Caco-2 (cell line): ENCODE measurements at regions not wholly inside any gene's neighbourhood (a gene's known extent, or its start where the extent isn't known, plus 50 kb on each side); places are given as distances from the start of the nearest gene placed in this dataset.

Source experiments
- BruUV-seq: library from RNA; stranded (reverse); fragments of 400-500 nt; replicated peaks from 2 replicates; lab custom pipeline; 2021; lab: Mats Ljungman, UMichigan
- CTCF ChIA-PET: fragments of 300-600 bp; sonication (Branson Sonifier 250); formaldehyde crosslinking; loops from one replicate; lab custom pipeline; 2022; ENCODE audit warnings: antibody characterized with exemption; lab: Charles Lee
- POLR2A ChIA-PET: fragments of 300-600 bp; sonication (Branson Sonifier 250); formaldehyde crosslinking; loops from one replicate; lab custom pipeline; 2022; ENCODE audit warnings: antibody characterized with exemption; lab: Charles Lee
- DNase-seq, 2 experiments: peaks; one replicate each; pipeline versions ENCODE4 v3.0.0 to v3.0.0-alpha.2; 2020 to 2022
- H3K27me3 ChIP-seq: replicated peaks from 2 replicates; pipeline ENCODE4 v1.6.0; 2011; ENCODE audit warnings: low read length; ENCODE audit not compliant: control insufficient read depth, insufficient read depth
- H3K36me3 ChIP-seq: 2 replicates; pipeline ENCODE4 v1.5.1; 2011; ENCODE audit warnings: low read length; ENCODE audit not compliant: control insufficient read depth, insufficient read depth
- H3K4me1 ChIP-seq: fragments of 250-450 bp; sonication (Bioruptor Pico); 2 replicates; pipeline ENCODE4 v1.5.1; 2020; ENCODE audit warnings: mild to moderate bottlenecking
- H3K4me3 ChIP-seq: 2 replicates; pipeline ENCODE4 v1.5.1; 2011; ENCODE audit warnings: low read depth, mild to moderate bottlenecking, control low read depth, low read length
- H3K9me3 ChIP-seq: fragments of 250-450 bp; sonication (Bioruptor Pico); 2 replicates; pipeline ENCODE4 v1.5.1; 2020; ENCODE audit warnings: mild to moderate bottlenecking, moderate library complexity
- H3K27ac Mint-ChIP-seq: one replicate; pipeline ENCODE4 v1.8.0; 2022; ENCODE audit warnings: mixed read lengths; ENCODE audit not compliant: unreplicated experiment
- H3K27me3 Mint-ChIP-seq: one replicate; pipeline ENCODE4 v1.8.0; 2022; ENCODE audit warnings: mixed read lengths; ENCODE audit not compliant: insufficient read depth, unreplicated experiment
- H3K36me3 Mint-ChIP-seq: one replicate; pipeline ENCODE4 v1.8.0; 2022; ENCODE audit warnings: mild to moderate bottlenecking, mixed read lengths; ENCODE audit not compliant: insufficient read depth, unreplicated experiment
- H3K4me1 Mint-ChIP-seq: one replicate; pipeline ENCODE4 v1.8.0; 2022; ENCODE audit warnings: low read depth, mixed read lengths; ENCODE audit not compliant: unreplicated experiment
- H3K4me3 Mint-ChIP-seq: one replicate; pipeline ENCODE4 v1.8.0; 2022; ENCODE audit warnings: mild to moderate bottlenecking, moderate library complexity, mixed read lengths; ENCODE audit not compliant: unreplicated experiment
- H3K9me3 Mint-ChIP-seq: one replicate; pipeline ENCODE4 v1.8.0; 2022; ENCODE audit warnings: mixed read lengths; ENCODE audit not compliant: unreplicated experiment
- intact Hi-C: fragments of 100-400 bp; cut with micrococcal nuclease; formaldehyde crosslinking; loops from one replicate; pipeline ENCODE4 v1.10.0; 2022; ENCODE audit not compliant: unreplicated experiment
- TF ChIP-seq, protein P1 (sequence below), 2 experiments: fragments of 200-600 bp in 1 of 2; IDR thresholded peaks; 1 replicate in 1 of 2; 2 replicates in 1 of 2; pipeline versions ENCODE4 v1.5.1 to v1.8.0; 2011 to 2022; ENCODE audit warnings: antibody characterized with exemption in 1 of 2, control low read depth in 1 of 2, inconsistent platforms in 1 of 2, low read depth in 1 of 2, low read length in 1 of 2, mild to moderate bottlenecking in 1 of 2, moderate library complexity in 1 of 2; ENCODE audit not compliant: insufficient read depth in 1 of 2, severe bottlenecking in 1 of 2, unreplicated experiment in 1 of 2

DNA sequence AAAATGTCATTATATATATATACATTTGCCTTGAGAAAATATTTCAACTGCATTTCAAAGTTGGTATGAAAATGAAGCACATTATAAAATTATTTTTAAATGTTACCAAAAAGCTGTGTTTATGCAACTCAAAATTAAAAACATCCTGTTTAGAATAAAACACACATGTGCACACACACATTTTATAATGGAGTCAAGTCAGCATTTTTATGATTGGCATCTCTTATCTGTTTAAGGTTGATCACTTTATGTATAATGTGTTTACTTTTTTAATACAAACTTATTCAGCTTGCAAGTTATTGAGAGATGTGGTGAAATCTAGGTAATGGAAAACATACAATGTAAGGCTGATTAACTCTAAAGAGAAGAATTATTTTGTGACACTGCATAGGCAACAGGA, 80.4 kb downstream of the IFI44 start:
- intact Hi-C loops: no loop called here
- no peaks in the 10 kb centered on the region for H3K27me3 ChIP-seq

DNA sequence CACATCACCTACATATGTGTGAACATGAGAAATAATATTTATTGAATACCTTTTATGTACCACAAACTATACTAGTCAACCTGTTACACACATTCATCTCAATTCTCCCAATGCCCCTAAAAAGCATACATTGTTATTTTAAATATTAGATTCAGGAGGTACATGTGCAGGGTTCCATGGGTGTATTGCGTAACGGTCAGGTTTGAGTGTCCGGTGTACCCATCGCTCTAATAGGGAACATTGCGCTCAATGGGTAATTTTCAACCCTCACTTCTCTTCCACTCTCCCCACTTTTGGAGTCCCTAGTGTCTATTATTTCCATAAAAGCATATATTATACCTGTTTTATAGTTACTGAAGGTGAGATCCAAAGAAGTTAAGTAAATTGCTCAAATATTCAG, 82.0 kb downstream of the IFI44 start:
- Mint-ChIP-seq H3K36me3 (no peaks in the 10 kb centered on the region), H3K27ac (no peak overlapping the region), H3K27me3 (no peaks in the 10 kb centered on the region), H3K4me1 (no peaks in the 10 kb centered on the region), H3K9me3 (no peaks in the 10 kb centered on the region), H3K4me3 (no peak overlapping the region)
- ChIA-PET POLR2A (no interaction called here), CTCF (no interaction called here)
- H3K4me1 ChIP-seq: no peaks in the 10 kb centered on the region
- BruUV-seq: no TSS peak
- TF ChIP-seq, protein P1, sequence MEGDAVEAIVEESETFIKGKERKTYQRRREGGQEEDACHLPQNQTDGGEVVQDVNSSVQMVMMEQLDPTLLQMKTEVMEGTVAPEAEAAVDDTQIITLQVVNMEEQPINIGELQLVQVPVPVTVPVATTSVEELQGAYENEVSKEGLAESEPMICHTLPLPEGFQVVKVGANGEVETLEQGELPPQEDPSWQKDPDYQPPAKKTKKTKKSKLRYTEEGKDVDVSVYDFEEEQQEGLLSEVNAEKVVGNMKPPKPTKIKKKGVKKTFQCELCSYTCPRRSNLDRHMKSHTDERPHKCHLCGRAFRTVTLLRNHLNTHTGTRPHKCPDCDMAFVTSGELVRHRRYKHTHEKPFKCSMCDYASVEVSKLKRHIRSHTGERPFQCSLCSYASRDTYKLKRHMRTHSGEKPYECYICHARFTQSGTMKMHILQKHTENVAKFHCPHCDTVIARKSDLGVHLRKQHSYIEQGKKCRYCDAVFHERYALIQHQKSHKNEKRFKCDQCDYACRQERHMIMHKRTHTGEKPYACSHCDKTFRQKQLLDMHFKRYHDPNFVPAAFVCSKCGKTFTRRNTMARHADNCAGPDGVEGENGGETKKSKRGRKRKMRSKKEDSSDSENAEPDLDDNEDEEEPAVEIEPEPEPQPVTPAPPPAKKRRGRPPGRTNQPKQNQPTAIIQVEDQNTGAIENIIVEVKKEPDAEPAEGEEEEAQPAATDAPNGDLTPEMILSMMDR (IDR thresholded peaks at IDR 0.05; ENCODE audit: insufficient read depth in 1 of 2, low read depth in 1 of 2, low read length in 1 of 2, severe bottlenecking in 1 of 2, unreplicated experiment in 1 of 2): no peak
- intact Hi-C loops: no loop called here
- no peak overlapping the region for H3K4me3 ChIP-seq
- no peak for DNase-seq
- no peaks in the 10 kb centered on the region for H3K36me3 ChIP-seq
- no peaks in the 10 kb centered on the region for H3K27me3 ChIP-seq
- no peaks in the 10 kb centered on the region for H3K9me3 ChIP-seq

More for the DNA sequence above, 80.4 kb downstream of the IFI44 start:
- no peaks in the 10 kb centered on the region for H3K27me3 Mint-ChIP-seq
- no peaks in the 10 kb centered on the region for H3K9me3 Mint-ChIP-seq
- Histone ChIP-seq H3K4me1 (no peaks in the 10 kb centered on the region), H3K36me3 (no peaks in the 10 kb centered on the region), H3K4me3 (no peak overlapping the region), H3K9me3 (no peaks in the 10 kb centered on the region)
- no TSS peak for BruUV-seq
- no peak overlapping the region for H3K4me3 Mint-ChIP-seq
- ChIA-PET CTCF (no interaction called here), POLR2A (no interaction called here)
- no peak overlapping the region for H3K27ac Mint-ChIP-seq
- no peaks in the 10 kb centered on the region for H3K4me1 Mint-ChIP-seq
- TF ChIP-seq, protein P1 (IDR thresholded peaks at IDR 0.05; ENCODE audit: insufficient read depth in 1 of 2, low read depth in 1 of 2, low read length in 1 of 2, severe bottlenecking in 1 of 2, unreplicated experiment in 1 of 2): no peak
- DNase-seq: no peak
- no peaks in the 10 kb centered on the region for H3K36me3 Mint-ChIP-seq

DNA sequence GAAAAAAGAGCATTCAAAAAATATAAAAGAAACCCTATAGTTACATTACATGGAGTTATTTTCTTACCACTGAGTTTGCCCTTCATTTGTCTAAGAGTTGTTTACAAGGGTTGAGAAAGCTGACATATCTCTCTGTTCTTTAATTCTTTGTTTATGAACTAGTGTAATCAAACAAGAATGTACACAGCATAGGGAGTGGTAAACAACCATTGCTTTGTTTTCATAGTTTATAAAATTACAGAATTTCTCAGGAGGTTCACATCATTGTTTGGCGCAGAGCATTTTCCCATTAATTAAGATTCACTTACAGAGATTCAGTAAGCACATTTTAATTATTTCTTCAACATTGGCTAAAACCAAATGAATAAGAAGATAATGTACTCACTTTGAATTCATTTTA, 87.6 kb downstream of the IFI44 start:
- no peaks in the 10 kb centered on the region for H3K4me1 Mint-ChIP-seq
- no peak overlapping the region for H3K27ac Mint-ChIP-seq
- POLR2A ChIA-PET: no interaction called here
- intact Hi-C loops: no loop called here
- no peaks in the 10 kb centered on the region for H3K27me3 Mint-ChIP-seq
- BruUV-seq: no TSS peak
- Histone ChIP-seq H3K36me3 (no peaks in the 10 kb centered on the region), H3K9me3 (no peaks in the 10 kb centered on the region), H3K4me1 (no peaks in the 10 kb centered on the region), H3K27me3 (no peaks in the 10 kb centered on the region), H3K4me3 (no peak overlapping the region)
- DNase-seq: no peak
- H3K4me3 Mint-ChIP-seq: no peak overlapping the region
- H3K36me3 Mint-ChIP-seq: no peaks in the 10 kb centered on the region
- peaks cover 10% of the 10 kb centered on the region for H3K9me3 Mint-ChIP-seq
- TF ChIP-seq, protein P1 (IDR thresholded peaks at IDR 0.05; ENCODE audit: insufficient read depth in 1 of 2, low read depth in 1 of 2, low read length in 1 of 2, severe bottlenecking in 1 of 2, unreplicated experiment in 1 of 2): no peak
- CTCF ChIA-PET: no interaction called here
